ENCODE measurements at regions not wholly inside any gene's neighbourhood (a gene's known extent, or its start where the extent isn't known, plus 50 kb on each side); places are given as distances from the start of the nearest gene placed in this dataset.

DNA sequence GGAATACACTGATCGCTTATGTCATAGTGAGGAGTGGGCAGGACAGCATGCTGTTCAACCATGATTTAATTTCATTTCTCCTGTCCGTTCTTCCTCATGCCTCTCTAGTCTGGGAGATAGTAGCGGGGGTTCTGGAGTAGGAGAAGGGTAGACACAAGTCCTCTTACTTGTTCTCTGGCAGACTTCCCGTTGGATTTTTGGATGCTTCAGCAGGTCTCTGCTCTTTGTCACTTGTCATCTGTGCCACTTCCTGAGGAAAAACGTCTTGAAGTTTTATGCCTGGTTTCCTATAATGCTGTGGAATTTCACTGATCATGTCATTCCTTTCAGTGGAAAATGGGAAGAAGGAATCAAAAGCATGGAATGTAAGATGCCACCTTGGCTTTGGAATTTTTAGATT, 154.7 kb downstream of the GATB start:
- Histone ChIP-seq H3K4me2 (ENCODE audit: low read depth, low read length, poor library complexity, severe bottlenecking) (no peak overlapping the region), H3K9me2 (replicated peaks; ENCODE audit: insufficient read depth, low read length) (no peaks in the 10 kb centered on the region), H3K9me3 (ENCODE audit: insufficient read depth, low read length) (no peaks in the 10 kb centered on the region), H2AFZ (ENCODE audit: low read depth, low read length, severe bottlenecking) (no peak overlapping the region), H3K79me2 (ENCODE audit: insufficient read depth, low read length) (no peaks in the 10 kb centered on the region), H3K4me3 (ENCODE audit: insufficient read depth, low read length, poor library complexity, severe bottlenecking) (no peak overlapping the region), H3K27ac (ENCODE audit: low read depth, low read length) (no peak overlapping the region), H3K36me3 (ENCODE audit: low read length) (no peaks in the 10 kb centered on the region), H3K27me3 (ENCODE audit: low read length) (no peaks in the 10 kb centered on the region), H3F3A (ENCODE audit: insufficient read depth) (no peaks in the 10 kb centered on the region), H3K9ac (ENCODE audit: low read length) (no peak overlapping the region), H4K20me1 (ENCODE audit: low read depth, low read length) (no peaks in the 10 kb centered on the region)
- TF ChIP-seq, protein P1, sequence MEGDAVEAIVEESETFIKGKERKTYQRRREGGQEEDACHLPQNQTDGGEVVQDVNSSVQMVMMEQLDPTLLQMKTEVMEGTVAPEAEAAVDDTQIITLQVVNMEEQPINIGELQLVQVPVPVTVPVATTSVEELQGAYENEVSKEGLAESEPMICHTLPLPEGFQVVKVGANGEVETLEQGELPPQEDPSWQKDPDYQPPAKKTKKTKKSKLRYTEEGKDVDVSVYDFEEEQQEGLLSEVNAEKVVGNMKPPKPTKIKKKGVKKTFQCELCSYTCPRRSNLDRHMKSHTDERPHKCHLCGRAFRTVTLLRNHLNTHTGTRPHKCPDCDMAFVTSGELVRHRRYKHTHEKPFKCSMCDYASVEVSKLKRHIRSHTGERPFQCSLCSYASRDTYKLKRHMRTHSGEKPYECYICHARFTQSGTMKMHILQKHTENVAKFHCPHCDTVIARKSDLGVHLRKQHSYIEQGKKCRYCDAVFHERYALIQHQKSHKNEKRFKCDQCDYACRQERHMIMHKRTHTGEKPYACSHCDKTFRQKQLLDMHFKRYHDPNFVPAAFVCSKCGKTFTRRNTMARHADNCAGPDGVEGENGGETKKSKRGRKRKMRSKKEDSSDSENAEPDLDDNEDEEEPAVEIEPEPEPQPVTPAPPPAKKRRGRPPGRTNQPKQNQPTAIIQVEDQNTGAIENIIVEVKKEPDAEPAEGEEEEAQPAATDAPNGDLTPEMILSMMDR (IDR thresholded peaks at IDR 0.05; ENCODE audit: insufficient read depth, low read length, poor library complexity, severe bottlenecking): no peak
- no peak for TF ChIP-seq EZH2phosphoT487 (conservative IDR thresholded peaks at IDR 0.05; ENCODE audit: low read length)

DNA sequence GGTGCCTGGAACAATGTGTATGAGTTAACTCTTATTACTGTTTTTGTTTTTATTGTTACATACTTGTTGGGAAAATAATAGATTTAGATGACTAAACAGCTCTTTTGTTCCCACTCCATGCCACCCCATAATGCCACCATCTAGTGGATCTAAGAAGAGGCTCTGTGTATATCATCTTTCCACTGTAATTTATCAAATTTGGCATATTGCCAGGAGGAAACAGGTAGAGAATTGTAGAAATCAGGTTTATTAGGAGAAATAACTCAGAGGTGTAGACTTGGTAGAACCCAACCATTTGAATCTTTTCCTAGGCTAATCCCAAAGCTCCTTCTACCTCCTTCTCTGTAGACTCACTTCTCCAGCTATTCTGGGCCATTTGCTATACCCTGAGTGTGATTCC, 150.6 kb downstream of the GATB start:
- Histone ChIP-seq H3F3A (ENCODE audit: insufficient read depth) (no peaks in the 10 kb centered on the region), H3K4me2 (ENCODE audit: low read depth, low read length, poor library complexity, severe bottlenecking) (no peak overlapping the region), H4K20me1 (ENCODE audit: low read depth, low read length) (no peaks in the 10 kb centered on the region), H3K4me3 (ENCODE audit: insufficient read depth, low read length, poor library complexity, severe bottlenecking) (no peak overlapping the region), H3K9ac (ENCODE audit: low read length) (no peak overlapping the region), H3K27ac (ENCODE audit: low read depth, low read length) (no peak overlapping the region), H3K79me2 (ENCODE audit: insufficient read depth, low read length) (no peaks in the 10 kb centered on the region), H3K36me3 (ENCODE audit: low read length) (no peaks in the 10 kb centered on the region), H3K27me3 (ENCODE audit: low read length) (no peaks in the 10 kb centered on the region), H3K9me2 (replicated peaks; ENCODE audit: insufficient read depth, low read length) (no peaks in the 10 kb centered on the region), H2AFZ (ENCODE audit: low read depth, low read length, severe bottlenecking) (no peak overlapping the region), H3K9me3 (ENCODE audit: insufficient read depth, low read length) (no peaks in the 10 kb centered on the region)
- no peak for TF ChIP-seq EZH2phosphoT487 (conservative IDR thresholded peaks at IDR 0.05; ENCODE audit: low read length)
- TF ChIP-seq, protein P1 (IDR thresholded peaks at IDR 0.05; ENCODE audit: insufficient read depth, low read length, poor library complexity, severe bottlenecking): no peak

DNA sequence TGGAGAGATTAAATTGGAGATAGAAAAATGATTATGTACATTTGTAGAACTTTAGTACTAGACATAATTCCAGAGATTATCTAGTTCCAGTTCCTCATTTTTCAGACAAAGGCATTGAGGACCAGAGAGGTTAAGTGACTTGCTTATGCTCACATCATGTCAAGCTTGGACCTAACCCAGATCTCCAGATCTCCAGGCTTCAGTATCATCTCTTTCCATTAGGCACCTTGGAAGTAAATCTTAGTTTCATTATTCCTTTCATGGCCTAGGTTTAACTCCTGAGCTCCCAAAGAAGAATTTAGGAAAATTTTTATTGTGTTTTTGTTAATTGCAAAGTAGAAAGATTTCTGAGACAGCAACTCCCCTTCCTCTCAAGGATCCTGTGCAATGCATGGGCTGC, 148.8 kb downstream of the GATB start:
- H3K27ac ChIP-seq (ENCODE audit: low read depth, low read length): no peak overlapping the region
- no peak overlapping the region for H3K9ac ChIP-seq (ENCODE audit: low read length)
- H2AFZ ChIP-seq (ENCODE audit: low read depth, low read length, severe bottlenecking): no peak overlapping the region
- no peaks in the 10 kb centered on the region for H4K20me1 ChIP-seq (ENCODE audit: low read depth, low read length)
- H3K4me3 ChIP-seq (ENCODE audit: insufficient read depth, low read length, poor library complexity, severe bottlenecking): no peak overlapping the region
- H3K36me3 ChIP-seq (ENCODE audit: low read length): no peaks in the 10 kb centered on the region
- TF ChIP-seq EZH2phosphoT487 (conservative IDR thresholded peaks at IDR 0.05; ENCODE audit: low read length): no peak
- TF ChIP-seq, protein P1 (IDR thresholded peaks at IDR 0.05; ENCODE audit: insufficient read depth, low read length, poor library complexity, severe bottlenecking): no peak
- no peaks in the 10 kb centered on the region for H3K9me2 ChIP-seq (replicated peaks; ENCODE audit: insufficient read depth, low read length)
- no peak overlapping the region for H3K4me2 ChIP-seq (ENCODE audit: low read depth, low read length, poor library complexity, severe bottlenecking)
- no peaks in the 10 kb centered on the region for H3K79me2 ChIP-seq (ENCODE audit: insufficient read depth, low read length)
- H3K9me3 ChIP-seq (ENCODE audit: insufficient read depth, low read length): no peaks in the 10 kb centered on the region
- H3K27me3 ChIP-seq (ENCODE audit: low read length): no peaks in the 10 kb centered on the region
- no peaks in the 10 kb centered on the region for H3F3A ChIP-seq (ENCODE audit: insufficient read depth)

Data from SU-DHL-6 (cell line).